ENCODE measurements at regions not wholly inside any gene's neighbourhood (a gene's known extent, or its start where the extent isn't known, plus 50 kb on each side); places are given as distances from the start of the nearest gene placed in this dataset.

- no peak overlapping the region for H3K9ac ChIP-seq (ENCODE audit: low read length)
- no peaks in the 10 kb centered on the region for H3K36me3 ChIP-seq (ENCODE audit: insufficient read depth, low read length)
- TF ChIP-seq, protein P1, sequence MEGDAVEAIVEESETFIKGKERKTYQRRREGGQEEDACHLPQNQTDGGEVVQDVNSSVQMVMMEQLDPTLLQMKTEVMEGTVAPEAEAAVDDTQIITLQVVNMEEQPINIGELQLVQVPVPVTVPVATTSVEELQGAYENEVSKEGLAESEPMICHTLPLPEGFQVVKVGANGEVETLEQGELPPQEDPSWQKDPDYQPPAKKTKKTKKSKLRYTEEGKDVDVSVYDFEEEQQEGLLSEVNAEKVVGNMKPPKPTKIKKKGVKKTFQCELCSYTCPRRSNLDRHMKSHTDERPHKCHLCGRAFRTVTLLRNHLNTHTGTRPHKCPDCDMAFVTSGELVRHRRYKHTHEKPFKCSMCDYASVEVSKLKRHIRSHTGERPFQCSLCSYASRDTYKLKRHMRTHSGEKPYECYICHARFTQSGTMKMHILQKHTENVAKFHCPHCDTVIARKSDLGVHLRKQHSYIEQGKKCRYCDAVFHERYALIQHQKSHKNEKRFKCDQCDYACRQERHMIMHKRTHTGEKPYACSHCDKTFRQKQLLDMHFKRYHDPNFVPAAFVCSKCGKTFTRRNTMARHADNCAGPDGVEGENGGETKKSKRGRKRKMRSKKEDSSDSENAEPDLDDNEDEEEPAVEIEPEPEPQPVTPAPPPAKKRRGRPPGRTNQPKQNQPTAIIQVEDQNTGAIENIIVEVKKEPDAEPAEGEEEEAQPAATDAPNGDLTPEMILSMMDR (IDR thresholded peaks at IDR 0.05; ENCODE audit: poor library complexity, severe bottlenecking): no peak
- no peaks in the 10 kb centered on the region for H3K9me3 ChIP-seq (ENCODE audit: low read length)
- H3K79me2 ChIP-seq (replicated peaks; ENCODE audit: insufficient read depth, low read length): no peaks in the 10 kb centered on the region
- H3K4me3 ChIP-seq (ENCODE audit: low read length): no peak overlapping the region
- H3K27me3 ChIP-seq (ENCODE audit: insufficient read depth, low read depth, low read length): no peaks in the 10 kb centered on the region
- no peak overlapping the region for H3K4me2 ChIP-seq (ENCODE audit: low read length)
- no peak overlapping the region for H3K27ac ChIP-seq (ENCODE audit: low read length)
- no peaks in the 10 kb centered on the region for H3K9me2 ChIP-seq (ENCODE audit: insufficient read depth, low read length)
- no peak overlapping the region for H2AFZ ChIP-seq (ENCODE audit: low read depth, low read length)
- no peaks in the 10 kb centered on the region for H3F3A ChIP-seq (ENCODE audit: insufficient read depth, low read length, poor library complexity, severe bottlenecking)
- no peaks in the 10 kb centered on the region for H4K20me1 ChIP-seq (ENCODE audit: insufficient read depth)
Observed at GRCh38 chr9:113674436-113674835, 201.7 kb upstream of the ZNF618 start.

DNA sequence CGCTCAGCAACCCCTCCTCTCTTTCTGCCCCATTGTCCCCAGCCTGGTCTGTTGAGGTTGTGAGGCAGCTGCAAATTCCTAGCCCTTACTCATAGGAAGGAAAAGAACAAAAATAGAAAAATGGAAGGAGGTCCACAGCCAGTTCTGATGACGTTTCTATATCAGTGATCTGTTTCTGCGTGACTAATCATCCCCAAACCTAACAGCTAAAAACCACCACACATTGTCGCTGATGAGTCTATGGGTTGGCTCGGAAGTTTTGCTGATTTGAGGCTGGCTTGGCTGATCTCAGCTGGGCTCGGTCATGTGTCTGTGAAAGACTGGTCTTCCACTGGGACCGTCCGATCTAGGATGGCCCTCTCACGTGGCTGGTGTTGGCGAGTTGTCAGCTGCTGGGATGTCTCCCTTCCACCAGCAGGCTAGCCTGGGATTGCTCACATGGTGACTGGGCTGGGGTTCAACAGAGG lies 200.6 kb upstream of the ZNF618 start:
- Histone ChIP-seq H3K27ac (ENCODE audit: low read length) (no peak overlapping the region), H2AFZ (ENCODE audit: low read depth, low read length) (no peak overlapping the region), H3K79me2 (replicated peaks; ENCODE audit: insufficient read depth, low read length) (no peaks in the 10 kb centered on the region), H3K4me3 (ENCODE audit: low read length) (no peak overlapping the region), H3K36me3 (ENCODE audit: insufficient read depth, low read length) (no peaks in the 10 kb centered on the region), H3F3A (ENCODE audit: insufficient read depth, low read length, poor library complexity, severe bottlenecking) (no peaks in the 10 kb centered on the region), H3K27me3 (ENCODE audit: insufficient read depth, low read depth, low read length) (no peaks in the 10 kb centered on the region), H3K9me3 (ENCODE audit: low read length) (no peaks in the 10 kb centered on the region), H3K9me2 (ENCODE audit: insufficient read depth, low read length) (no peaks in the 10 kb centered on the region), H4K20me1 (ENCODE audit: insufficient read depth) (no peaks in the 10 kb centered on the region), H3K4me2 (ENCODE audit: low read length) (no peak overlapping the region), H3K9ac (ENCODE audit: low read length) (no peak overlapping the region)
- TF ChIP-seq RAD21 (conservative IDR thresholded peaks at IDR 0.05): no peak
- TF ChIP-seq, protein P1 (IDR thresholded peaks at IDR 0.05; ENCODE audit: poor library complexity, severe bottlenecking): no peak
- TF ChIP-seq TAF1 (IDR thresholded peaks at IDR 0.05; ENCODE audit: low read depth): no peak
- no peak for TF ChIP-seq REST (IDR thresholded peaks at IDR 0.05; ENCODE audit: borderline replicate concordance)
- no peak for TF ChIP-seq POLR2AphosphoS5 (IDR thresholded peaks at IDR 0.05)
- TF ChIP-seq SMC3 (conservative IDR thresholded peaks at IDR 0.05; ENCODE audit: poor library complexity): no peak
- TF ChIP-seq EP300 (conservative IDR thresholded peaks at IDR 0.05; ENCODE audit: poor library complexity, severe bottlenecking): no peak
- no peak for TF ChIP-seq EZH2 (IDR thresholded peaks at IDR 0.05; ENCODE audit: borderline replicate concordance, insufficient read depth, low read length, poor library complexity, severe bottlenecking)
- TF ChIP-seq MXI1 (conservative IDR thresholded peaks at IDR 0.05; ENCODE audit: poor library complexity, severe bottlenecking): no peak

Measured in neural cell (in vitro differentiated cells).